ENCODE measurements at regions not wholly inside any gene's neighbourhood (a gene's known extent, or its start where the extent isn't known, plus 50 kb on each side); places are given as distances from the start of the nearest gene placed in this dataset.

DNA sequence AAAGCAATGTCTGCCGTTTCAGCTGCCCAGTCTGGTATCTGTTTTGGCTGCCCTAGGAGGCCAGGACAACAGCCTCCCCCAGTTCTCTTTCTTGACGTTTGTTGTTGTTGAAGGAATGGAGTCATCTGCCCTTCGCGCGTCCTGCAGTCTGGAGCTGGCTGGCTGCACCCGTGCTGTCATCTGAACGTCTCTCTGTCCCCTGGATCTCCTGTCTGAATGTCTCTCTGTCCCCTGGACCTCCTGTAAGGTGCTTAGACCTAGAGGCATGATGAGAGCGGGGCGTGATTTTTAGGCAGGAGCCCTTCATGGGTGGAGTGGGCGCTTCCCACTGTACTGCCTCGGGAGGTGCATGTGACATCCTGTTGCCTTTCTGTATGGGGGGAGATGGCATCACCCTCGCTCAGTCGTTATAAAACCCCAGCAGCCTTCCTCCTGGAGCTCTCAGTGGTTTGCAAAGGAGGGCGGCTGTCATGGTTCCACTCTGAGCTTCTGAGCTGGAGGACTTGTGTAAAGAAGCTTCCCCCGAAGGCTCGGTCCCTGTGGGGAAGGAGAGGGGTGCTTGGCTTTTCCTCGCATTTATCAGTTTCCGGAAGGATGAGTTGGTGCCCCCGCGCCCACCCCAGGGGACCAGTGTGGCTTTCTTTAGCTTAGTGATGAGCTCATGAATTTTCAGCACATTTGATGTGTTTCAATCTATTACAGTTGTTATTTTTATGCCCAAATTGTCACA, 49.8 kb upstream of the OLFM1 start:
- no peak for DNase-seq (ENCODE audit: extremely low spot score)

More for the DNA sequence above, 49.8 kb upstream of the OLFM1 start:
- POLR2A ChIA-PET, result no interaction called here
- TF ChIP-seq, protein P1, sequence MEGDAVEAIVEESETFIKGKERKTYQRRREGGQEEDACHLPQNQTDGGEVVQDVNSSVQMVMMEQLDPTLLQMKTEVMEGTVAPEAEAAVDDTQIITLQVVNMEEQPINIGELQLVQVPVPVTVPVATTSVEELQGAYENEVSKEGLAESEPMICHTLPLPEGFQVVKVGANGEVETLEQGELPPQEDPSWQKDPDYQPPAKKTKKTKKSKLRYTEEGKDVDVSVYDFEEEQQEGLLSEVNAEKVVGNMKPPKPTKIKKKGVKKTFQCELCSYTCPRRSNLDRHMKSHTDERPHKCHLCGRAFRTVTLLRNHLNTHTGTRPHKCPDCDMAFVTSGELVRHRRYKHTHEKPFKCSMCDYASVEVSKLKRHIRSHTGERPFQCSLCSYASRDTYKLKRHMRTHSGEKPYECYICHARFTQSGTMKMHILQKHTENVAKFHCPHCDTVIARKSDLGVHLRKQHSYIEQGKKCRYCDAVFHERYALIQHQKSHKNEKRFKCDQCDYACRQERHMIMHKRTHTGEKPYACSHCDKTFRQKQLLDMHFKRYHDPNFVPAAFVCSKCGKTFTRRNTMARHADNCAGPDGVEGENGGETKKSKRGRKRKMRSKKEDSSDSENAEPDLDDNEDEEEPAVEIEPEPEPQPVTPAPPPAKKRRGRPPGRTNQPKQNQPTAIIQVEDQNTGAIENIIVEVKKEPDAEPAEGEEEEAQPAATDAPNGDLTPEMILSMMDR (IDR thresholded peaks at IDR 0.05; ENCODE audit: control extremely low read depth, extremely low read depth, low read depth, missing control alignments), result no peak
- CTCF ChIA-PET, result no interaction called here
